ENCODE measurements at regions not wholly inside any gene's neighbourhood (a gene's known extent, or its start where the extent isn't known, plus 50 kb on each side); places are given as distances from the start of the nearest gene placed in this dataset.

DNA sequence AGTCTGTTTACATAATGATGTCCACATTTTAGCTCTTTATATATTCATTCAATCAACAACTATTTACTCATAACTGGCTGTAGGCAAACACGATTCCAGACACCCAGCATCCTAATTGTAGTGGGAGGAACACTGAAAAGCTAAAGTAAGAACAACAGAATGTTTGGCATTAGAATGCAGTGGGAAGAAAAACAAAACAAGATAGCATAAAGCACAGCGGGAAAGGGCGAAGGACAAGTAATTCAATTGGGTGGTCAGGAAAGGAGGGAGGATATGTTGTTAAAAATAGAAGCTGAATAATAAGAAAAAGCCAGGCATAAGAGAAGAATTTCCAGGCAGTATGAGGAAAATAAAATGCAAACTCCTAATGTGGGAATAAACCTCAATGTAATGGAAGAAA is 189.5 kb upstream of the FAT4 start:
- no peak for TF ChIP-seq SIN3A (IDR thresholded peaks at IDR 0.05; ENCODE audit: borderline replicate concordance, insufficient read depth, low read length)
- TF ChIP-seq POLR2AphosphoS5 (IDR thresholded peaks at IDR 0.05; ENCODE audit: low read depth, low read length), result no peak
- TF ChIP-seq, protein P1, sequence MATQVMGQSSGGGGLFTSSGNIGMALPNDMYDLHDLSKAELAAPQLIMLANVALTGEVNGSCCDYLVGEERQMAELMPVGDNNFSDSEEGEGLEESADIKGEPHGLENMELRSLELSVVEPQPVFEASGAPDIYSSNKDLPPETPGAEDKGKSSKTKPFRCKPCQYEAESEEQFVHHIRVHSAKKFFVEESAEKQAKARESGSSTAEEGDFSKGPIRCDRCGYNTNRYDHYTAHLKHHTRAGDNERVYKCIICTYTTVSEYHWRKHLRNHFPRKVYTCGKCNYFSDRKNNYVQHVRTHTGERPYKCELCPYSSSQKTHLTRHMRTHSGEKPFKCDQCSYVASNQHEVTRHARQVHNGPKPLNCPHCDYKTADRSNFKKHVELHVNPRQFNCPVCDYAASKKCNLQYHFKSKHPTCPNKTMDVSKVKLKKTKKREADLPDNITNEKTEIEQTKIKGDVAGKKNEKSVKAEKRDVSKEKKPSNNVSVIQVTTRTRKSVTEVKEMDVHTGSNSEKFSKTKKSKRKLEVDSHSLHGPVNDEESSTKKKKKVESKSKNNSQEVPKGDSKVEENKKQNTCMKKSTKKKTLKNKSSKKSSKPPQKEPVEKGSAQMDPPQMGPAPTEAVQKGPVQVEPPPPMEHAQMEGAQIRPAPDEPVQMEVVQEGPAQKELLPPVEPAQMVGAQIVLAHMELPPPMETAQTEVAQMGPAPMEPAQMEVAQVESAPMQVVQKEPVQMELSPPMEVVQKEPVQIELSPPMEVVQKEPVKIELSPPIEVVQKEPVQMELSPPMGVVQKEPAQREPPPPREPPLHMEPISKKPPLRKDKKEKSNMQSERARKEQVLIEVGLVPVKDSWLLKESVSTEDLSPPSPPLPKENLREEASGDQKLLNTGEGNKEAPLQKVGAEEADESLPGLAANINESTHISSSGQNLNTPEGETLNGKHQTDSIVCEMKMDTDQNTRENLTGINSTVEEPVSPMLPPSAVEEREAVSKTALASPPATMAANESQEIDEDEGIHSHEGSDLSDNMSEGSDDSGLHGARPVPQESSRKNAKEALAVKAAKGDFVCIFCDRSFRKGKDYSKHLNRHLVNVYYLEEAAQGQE (IDR thresholded peaks at IDR 0.05; ENCODE audit: insufficient read depth in 1 of 2, low read depth in 2 of 2, low read length in 2 of 2), result no peak

DNA sequence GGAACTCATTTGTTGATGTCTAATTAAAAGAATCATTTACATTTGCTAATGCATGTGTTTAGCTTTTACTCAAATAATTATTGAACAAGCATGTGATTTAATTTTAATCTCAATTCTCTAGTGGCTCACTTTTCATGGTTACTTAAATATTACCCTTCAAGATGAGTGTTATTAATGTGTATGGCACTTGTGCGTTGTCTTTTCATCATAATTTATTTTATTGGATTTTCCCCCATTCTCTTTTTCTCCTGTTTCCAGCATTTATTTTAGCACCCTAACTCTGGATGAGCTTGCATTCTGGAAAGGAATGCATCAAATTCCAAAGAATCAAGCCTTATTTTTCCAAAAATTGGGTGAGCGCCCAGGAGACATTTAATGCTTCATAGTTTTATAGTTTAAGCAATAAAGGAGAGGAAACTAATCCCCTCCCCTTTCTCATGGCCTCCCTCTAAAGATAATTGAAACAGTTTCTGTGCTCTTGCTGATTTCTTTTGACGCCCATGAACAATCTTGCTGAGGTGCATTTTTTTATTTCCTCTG is 191.1 kb upstream of the FAT4 start:
- TF ChIP-seq, protein P1 (IDR thresholded peaks at IDR 0.05; ENCODE audit: insufficient read depth in 1 of 2, low read depth in 2 of 2, low read length in 2 of 2), result no peak

DNA sequence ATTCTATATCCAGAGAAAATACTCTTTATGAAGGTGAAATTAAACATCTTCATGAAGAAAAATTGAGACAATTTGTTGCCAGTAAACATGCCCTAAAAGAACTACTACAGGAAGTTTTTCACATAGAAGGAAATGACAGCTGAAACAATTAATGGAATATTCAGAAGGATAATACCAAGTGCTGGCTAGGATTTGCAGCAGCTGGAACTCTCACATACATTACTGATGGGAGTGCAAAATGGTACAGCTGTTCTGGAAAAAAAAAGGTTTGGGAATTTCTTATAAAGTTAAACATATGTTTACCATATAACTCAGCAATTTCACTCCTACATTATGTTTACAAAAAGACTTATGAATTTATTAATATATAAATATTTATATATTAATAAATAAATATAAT is 193.2 kb upstream of the FAT4 start:
- TF ChIP-seq POLR2AphosphoS5 (IDR thresholded peaks at IDR 0.05; ENCODE audit: low read depth, low read length) (no peak), FOXP2 (optimal IDR thresholded peaks at IDR 0.05; ENCODE audit: borderline replicate concordance, extremely low read depth, extremely low read length, insufficient read depth) (no peak), TAF1 (IDR thresholded peaks at IDR 0.05; ENCODE audit: borderline replicate concordance, insufficient read depth, low read length) (no peak), SIN3A (IDR thresholded peaks at IDR 0.05; ENCODE audit: borderline replicate concordance, insufficient read depth, low read length) (no peak)
- TF ChIP-seq, protein P1 (IDR thresholded peaks at IDR 0.05; ENCODE audit: insufficient read depth in 1 of 2, low read depth in 2 of 2, low read length in 2 of 2), result no peak

DNA sequence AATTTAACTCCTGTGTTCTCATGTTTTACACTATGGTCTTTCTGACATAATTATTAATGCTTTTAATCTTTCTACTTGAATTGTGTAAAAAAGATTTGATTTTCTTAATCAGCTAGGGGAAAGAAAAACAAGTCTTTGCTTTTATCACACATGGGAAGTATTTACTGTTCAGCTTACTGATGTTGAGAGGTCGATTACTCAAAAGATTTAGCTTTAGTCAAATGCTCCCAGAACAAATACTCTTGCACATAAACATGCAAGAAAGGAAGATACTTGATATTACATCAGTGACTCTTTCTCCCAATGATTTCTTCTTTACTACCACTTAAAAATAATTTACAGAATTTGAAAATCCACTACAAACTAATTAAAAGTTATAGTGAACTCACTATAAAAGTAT is 198.3 kb upstream of the FAT4 start:
- TF ChIP-seq POLR2AphosphoS5 (IDR thresholded peaks at IDR 0.05; ENCODE audit: low read depth, low read length) (no peak), TAF1 (IDR thresholded peaks at IDR 0.05; ENCODE audit: borderline replicate concordance, insufficient read depth, low read length) (no peak)

DNA sequence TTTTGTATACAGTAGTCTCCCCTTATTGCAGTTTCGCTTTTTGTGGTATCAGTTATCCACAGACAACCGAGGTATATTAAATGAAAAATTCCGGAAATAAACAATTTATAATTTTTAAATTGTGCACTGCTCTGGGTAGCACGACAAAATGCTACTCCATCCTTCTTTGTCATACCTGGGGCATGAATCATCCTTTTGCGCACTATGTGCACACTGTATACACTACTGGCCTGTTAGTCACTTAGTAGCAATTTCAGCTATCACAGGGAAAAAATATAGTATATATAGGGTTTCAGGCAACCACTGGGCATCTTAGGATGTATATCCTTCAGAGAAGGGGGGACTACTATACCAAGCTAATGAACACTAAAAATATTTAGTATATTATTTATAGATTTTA is 198.8 kb upstream of the FAT4 start:
- TF ChIP-seq POLR2AphosphoS5 (IDR thresholded peaks at IDR 0.05; ENCODE audit: low read depth, low read length) (no peak), SIN3A (IDR thresholded peaks at IDR 0.05; ENCODE audit: borderline replicate concordance, insufficient read depth, low read length) (no peak), TAF1 (IDR thresholded peaks at IDR 0.05; ENCODE audit: borderline replicate concordance, insufficient read depth, low read length) (no peak), FOXP2 (optimal IDR thresholded peaks at IDR 0.05; ENCODE audit: borderline replicate concordance, extremely low read depth, extremely low read length, insufficient read depth) (no peak)
- TF ChIP-seq, protein P1 (IDR thresholded peaks at IDR 0.05; ENCODE audit: insufficient read depth in 1 of 2, low read depth in 2 of 2, low read length in 2 of 2), result no peak
